ENCODE measurements at regions not wholly inside any gene's neighbourhood (a gene's known extent, or its start where the extent isn't known, plus 50 kb on each side); places are given as distances from the start of the nearest gene placed in this dataset.

GRCh38 chr4:149266301-149266700, 549.3 kb downstream of the IQCM start:
- no peaks in the 10 kb centered on the region for H3K27me3 ChIP-seq (ENCODE audit: control insufficient read depth in 1 of 2, insufficient read depth in 2 of 2, low read length in 2 of 2)
- H3K4me1 ChIP-seq (ENCODE audit: insufficient read depth, low read length): no peaks in the 10 kb centered on the region
- no TSS peak for BruUV-seq (replicated peaks)
- no peak overlapping the region for H3K27ac ChIP-seq (ENCODE audit: extremely low read length, insufficient read depth, low read length)
- no peaks in the 10 kb centered on the region for H3K9me3 ChIP-seq (ENCODE audit: low read length)
- ChIA-PET POLR2A (no interaction called here), CTCF (ENCODE audit: low intra/inter-chr PET ratio, low total read pairs) (no interaction called here)
- TF ChIP-seq NR3C1 (CRISPR knock-in tag; IDR thresholded peaks at IDR 0.05) (no peak), SP2 (CRISPR knock-in tag; IDR thresholded peaks at IDR 0.05) (no peak), ZNF747 (CRISPR knock-in tag; IDR thresholded peaks at IDR 0.05; ENCODE audit: borderline replicate concordance) (no peak), ZSCAN30 (CRISPR knock-in tag; IDR thresholded peaks at IDR 0.05) (no peak), PREB (CRISPR knock-in tag; IDR thresholded peaks at IDR 0.05) (no peak)
- intact Hi-C loops (cut with micrococcal nuclease; ENCODE audit: unreplicated experiment) (no loop called here), in situ Hi-C loops (cut with HindIII; ENCODE audit: extremely low pct_ligation_motif_present, low pct_unique_long_range_greater_than_20kb) (loop anchor here (10.0 to 25.0 kb wide), 2 partner anchors 279 to 1282 kb away; no protein-coding TSS in a partner anchor)
- H3K9ac ChIP-seq (ENCODE audit: insufficient read depth, low read depth, low read length): no peak overlapping the region
- H4K20me1 ChIP-seq (ENCODE audit: insufficient read depth, low read length): no peaks in the 10 kb centered on the region
- DNase-seq (ENCODE audit: low spot score) (no peak), ATAC-seq (no peak), FAIRE-seq (no peak)
- no peak overlapping the region for H3K4me2 ChIP-seq (ENCODE audit: low read depth, low read length)
- no peaks in the 10 kb centered on the region for H3K36me3 ChIP-seq (replicated peaks in 1 of 2; ENCODE audit: control insufficient read depth in 1 of 2, insufficient read depth in 2 of 2, low read length in 2 of 2)
- H3K4me3 ChIP-seq (replicated peaks in 1 of 3; ENCODE audit: insufficient read depth in 1 of 3, low read depth in 2 of 3, low read length in 3 of 3): no peak overlapping the region
- 3% methylated on average over 3 of the region's 3 CpGs for WGBS (ENCODE audit: low lambda C conversion rate)
- H2AFZ ChIP-seq (ENCODE audit: low read length): no peak overlapping the region
- H3K79me2 ChIP-seq (ENCODE audit: insufficient read depth, low read length): no peaks in the 10 kb centered on the region

- H3K36me3 ChIP-seq (replicated peaks in 1 of 2; ENCODE audit: control insufficient read depth in 1 of 2, insufficient read depth in 2 of 2, low read length in 2 of 2): no peaks in the 10 kb centered on the region
- ATAC-seq: no peak
- BruUV-seq (replicated peaks): no TSS peak
- no peak overlapping the region for H3K9ac ChIP-seq (ENCODE audit: insufficient read depth, low read depth, low read length)
- H4K20me1 ChIP-seq (ENCODE audit: insufficient read depth, low read length): no peaks in the 10 kb centered on the region
- H3K27me3 ChIP-seq (ENCODE audit: control insufficient read depth in 1 of 2, insufficient read depth in 2 of 2, low read length in 2 of 2): no peaks in the 10 kb centered on the region
- H3K4me2 ChIP-seq (ENCODE audit: low read depth, low read length): no peak overlapping the region
- 3% methylated on average over 3 of the region's 3 CpGs for WGBS (ENCODE audit: low lambda C conversion rate)
- intact Hi-C loops (cut with micrococcal nuclease; ENCODE audit: unreplicated experiment) (no loop called here), in situ Hi-C loops (cut with HindIII; ENCODE audit: extremely low pct_ligation_motif_present, low pct_unique_long_range_greater_than_20kb) (loop anchor here (10.0 to 25.0 kb wide), 2 partner anchors 278 to 1281 kb away; no protein-coding TSS in a partner anchor)
- CTCF ChIA-PET (ENCODE audit: low intra/inter-chr PET ratio, low total read pairs): no interaction called here
- POLR2A ChIA-PET: no interaction called here
- H3K79me2 ChIP-seq (ENCODE audit: insufficient read depth, low read length): no peaks in the 10 kb centered on the region
- H3K4me1 ChIP-seq (ENCODE audit: insufficient read depth, low read length): no peaks in the 10 kb centered on the region
- no peak for DNase-seq (ENCODE audit: low spot score)
- no peak overlapping the region for H3K4me3 ChIP-seq (replicated peaks in 1 of 3; ENCODE audit: insufficient read depth in 1 of 3, low read depth in 2 of 3, low read length in 3 of 3)
- no peaks in the 10 kb centered on the region for H3K9me3 ChIP-seq (ENCODE audit: low read length)
- TF ChIP-seq MAFK (conservative IDR thresholded peaks at IDR 0.05 in 1 of 2, IDR thresholded peaks at IDR 0.05 in 1 of 2; ENCODE audit: low read length in 2 of 2): peak; percentile 3 to 52; a peak in 2 of 4 replicates
- 0 out of 2 replicates have a peak, but pooled peaks have one; percentile 29 for TF ChIP-seq MAFF (IDR thresholded peaks at IDR 0.05; ENCODE audit: low read depth, low read length)
- no peak for TF ChIP-seq NFRKB (IDR thresholded peaks at IDR 0.05)
- H2AFZ ChIP-seq (ENCODE audit: low read length): no peak overlapping the region
- H3K27ac ChIP-seq (ENCODE audit: extremely low read length, insufficient read depth, low read length): no peak overlapping the region
- no peak for FAIRE-seq
Measured at GRCh38 chr4:149265645-149266044, 550.0 kb downstream of the IQCM start.

All from HepG2 (cell line).